HG03196 (cell line): ENCODE measurements at regions not wholly inside any gene's neighbourhood (a gene's known extent, or its start where the extent isn't known, plus 50 kb on each side); places are given as distances from the start of the nearest gene placed in this dataset.
"Not testable (repeated sequence)": the region's sequence is repeated elsewhere in the genome, so short reads cannot be mapped to it uniquely, and the experiment has no call there.

Experiments used
- ATAC-seq: cut with Tn5 transposase; IDR thresholded peaks from one replicate; pipeline ENCODE4 v1.9.1; 2021; ENCODE audit not compliant: unreplicated experiment

DNA sequence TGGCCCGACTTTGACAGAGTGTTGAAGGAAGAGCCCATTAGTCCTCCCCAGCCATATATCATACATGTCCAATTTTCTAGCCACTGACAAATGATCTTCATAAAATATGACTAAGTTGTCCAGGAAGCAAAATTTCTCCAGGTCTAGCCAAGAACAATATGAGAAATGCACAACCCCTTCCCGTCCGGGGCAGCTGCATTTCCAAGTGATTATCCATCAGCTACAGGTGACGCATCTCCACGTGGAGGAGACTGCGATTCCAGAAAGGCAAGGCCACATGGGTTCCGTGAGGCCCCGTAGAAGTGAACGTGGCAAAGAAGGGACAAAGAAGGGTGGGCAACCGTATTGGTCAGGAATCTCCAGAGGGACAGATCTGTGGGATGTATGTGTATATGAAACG lies 118.6 kb downstream of the ATP6V0E2 start:
- ATAC-seq = not testable (repeated sequence)

DNA sequence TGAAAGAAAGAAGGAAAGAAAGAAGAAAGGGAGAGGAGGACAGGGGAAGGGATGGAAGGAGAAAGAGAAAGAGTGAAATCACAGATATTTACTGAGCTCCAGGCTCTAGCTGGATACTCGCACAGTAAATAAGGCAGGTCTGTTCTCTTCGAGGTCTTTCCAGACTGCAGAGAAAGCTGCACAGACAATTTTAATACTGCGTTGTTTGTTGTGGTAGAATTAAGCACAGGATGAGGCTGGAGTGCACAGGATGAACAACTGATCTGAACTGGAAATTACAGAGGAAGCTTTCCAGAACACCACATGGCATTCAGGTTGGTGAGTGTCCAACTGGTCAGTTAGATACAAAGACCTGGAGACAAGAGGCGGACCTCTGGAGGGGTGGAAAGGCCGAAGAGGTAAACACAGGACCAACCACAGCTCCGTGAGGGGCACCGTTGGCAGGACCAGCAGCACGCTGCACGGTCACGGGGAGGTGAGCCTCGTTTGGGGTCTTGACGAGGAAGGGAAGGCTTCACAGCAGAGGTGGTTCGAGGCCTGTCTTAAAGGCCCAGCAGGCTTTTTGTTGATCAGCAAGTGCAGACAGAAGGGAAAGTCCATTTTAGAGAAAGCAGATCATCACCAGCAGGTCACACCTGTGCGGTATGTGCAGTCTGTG lies 121.7 kb downstream of the ATP6V0E2 start:
- ATAC-seq = not testable (repeated sequence)

- ATAC-seq = not testable (repeated sequence)
These were observed 127.2 kb downstream of the ATP6V0E2 start for GRCh38 chr7:150000780-150001599.

DNA sequence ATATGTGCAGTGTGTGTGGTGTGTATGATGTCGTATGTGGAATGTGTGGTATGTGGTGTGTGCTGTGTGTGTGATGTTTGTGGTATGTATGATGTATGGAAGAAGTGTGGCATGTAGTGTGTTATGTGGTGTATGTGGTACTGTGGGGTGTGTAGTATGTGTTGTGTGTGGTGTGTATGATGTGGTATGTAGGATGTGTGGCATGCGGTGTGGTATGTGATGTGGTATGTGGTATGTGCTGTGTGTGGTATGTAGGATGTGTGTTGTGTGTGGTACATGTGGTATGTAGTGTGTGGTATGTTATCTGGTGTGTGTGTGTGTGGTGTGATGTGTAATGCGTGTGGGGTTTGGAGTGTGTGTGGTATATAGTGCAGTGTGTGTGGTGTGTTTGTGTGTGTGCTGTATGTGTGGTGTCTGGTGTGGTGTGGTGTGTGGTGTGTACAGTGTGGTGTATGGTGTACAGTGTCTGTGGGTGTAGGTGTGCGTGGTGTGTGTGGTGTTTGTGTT lies 129.6 kb downstream of the ATP6V0E2 start:
- ATAC-seq = no peak

GRCh38 chr7:150003973-150004372 lies 130.2 kb downstream of the ATP6V0E2 start:
- ATAC-seq = not testable (repeated sequence)

DNA sequence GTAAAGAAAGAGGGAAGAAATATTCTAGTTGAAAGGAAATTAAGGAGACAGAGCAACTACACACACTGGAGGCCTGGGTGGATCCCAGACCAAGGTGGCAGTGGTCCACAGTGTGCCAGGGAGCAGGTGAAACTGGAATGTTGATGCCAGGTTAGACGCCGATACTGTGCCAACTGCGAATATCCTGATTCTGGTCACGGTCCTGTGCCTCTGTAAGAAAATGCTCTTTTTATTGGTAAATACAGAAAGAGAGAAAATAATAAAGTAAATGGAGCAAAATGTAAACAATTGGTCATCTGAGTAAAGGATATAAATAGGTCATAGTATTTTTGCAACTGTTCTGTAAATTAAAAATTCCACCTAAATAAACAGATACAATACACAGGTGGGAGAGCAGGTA lies 131.1 kb downstream of the ATP6V0E2 start:
- ATAC-seq = not testable (repeated sequence)

DNA sequence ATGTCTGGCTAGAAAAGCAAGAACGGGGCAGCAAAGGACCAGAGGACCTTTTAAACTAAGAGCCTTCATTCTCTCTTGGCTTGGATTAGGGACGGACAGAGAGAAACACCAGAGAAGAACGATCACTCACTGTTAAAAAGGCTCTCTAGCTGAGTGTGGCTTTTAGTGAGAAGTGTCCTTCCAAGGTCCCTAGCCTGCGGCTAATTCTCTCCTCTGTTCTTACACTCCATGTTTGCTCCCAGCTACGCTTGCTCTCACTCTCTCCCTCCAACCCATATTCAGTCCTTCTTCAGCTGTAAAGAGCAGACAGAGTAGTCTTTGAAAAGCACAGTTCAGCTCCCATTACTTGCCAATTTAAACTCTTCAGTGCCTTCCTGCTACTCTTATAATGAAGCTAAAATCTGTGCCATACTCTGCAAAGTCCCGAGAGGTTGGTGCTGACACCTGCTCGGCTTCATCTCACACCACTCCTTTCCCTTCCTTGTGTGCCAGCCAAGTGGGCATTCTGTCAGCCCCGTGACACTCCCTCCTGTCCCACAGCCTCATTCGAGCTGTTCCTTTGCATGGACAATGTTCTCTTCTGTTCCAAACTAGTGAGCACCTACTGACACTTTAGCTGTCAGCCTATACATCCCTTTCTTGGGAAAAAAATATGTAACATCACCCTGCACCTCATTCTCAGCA lies 136.0 kb downstream of the ATP6V0E2 start:
- ATAC-seq = not testable (repeated sequence)

- ATAC-seq = not testable (repeated sequence)
These were observed 143.0 kb downstream of the ATP6V0E2 start for GRCh38 chr7:150016651-150017189.

DNA sequence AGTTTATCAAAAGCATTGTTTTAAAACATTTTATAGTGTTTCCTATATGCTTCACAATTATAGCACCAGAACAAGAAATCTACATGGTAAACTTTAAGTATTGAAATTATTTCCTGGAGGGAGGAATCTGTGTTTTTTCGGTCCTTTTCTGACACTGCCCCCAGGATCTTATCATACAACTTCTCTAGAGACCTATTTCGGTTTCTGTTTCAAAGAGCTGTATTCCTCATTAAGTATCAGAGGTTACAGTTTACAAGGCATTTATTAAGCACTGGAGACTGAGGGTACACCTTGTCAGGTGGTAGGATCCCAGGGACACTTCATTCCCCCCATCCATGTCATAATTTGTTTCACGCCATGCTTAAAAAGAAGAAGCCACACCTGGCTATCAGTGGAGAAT lies 146.4 kb downstream of the ATP6V0E2 start:
- not testable (repeated sequence) for ATAC-seq

DNA sequence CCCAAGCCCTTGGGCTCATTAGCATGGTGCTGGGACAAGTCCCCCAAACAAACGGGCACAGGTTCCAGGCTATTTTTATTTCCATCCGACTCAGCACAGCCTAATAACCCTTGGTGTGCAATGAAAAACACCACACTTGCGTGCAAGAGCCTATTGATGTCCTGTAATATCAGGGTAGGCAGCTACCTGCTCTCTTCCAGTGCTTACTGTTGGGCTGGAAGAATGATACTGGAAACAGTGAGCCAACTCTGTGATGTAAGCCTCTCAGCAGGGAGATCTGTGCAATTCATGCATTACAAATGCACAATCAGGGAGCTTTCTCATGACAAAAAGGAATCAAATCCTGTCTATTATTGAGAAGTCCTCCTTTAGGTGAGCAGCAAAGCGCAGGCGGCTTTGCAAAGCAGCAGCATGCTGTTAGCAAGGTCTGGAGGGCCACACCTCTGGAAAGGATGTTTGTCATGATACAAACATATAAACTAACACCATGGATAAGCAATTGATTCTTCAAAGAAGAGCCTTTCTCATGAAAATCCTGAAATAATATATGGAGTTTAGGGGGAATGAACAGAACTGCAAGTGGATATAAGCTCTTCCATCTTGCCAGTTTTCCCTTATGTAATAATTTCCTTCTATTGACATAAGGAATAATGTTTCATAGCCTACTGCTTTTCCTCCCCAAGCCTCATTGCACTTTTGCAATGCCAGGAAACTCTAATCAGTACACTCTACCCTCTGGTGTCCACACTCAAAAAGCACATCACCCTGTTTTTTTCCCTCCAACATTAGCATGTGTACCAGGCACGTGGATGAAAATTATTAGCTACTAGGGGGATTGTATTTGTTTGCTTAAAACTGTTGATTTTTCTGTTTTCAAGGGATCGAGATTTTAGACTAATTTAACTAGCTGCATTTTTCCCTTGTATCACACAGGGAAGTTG lies 151.1 kb downstream of the ATP6V0E2 start:
- not testable (repeated sequence) for ATAC-seq

GRCh38 chr7:150025802-150026201 lies 152.0 kb downstream of the ATP6V0E2 start:
- ATAC-seq = not testable (repeated sequence)

DNA sequence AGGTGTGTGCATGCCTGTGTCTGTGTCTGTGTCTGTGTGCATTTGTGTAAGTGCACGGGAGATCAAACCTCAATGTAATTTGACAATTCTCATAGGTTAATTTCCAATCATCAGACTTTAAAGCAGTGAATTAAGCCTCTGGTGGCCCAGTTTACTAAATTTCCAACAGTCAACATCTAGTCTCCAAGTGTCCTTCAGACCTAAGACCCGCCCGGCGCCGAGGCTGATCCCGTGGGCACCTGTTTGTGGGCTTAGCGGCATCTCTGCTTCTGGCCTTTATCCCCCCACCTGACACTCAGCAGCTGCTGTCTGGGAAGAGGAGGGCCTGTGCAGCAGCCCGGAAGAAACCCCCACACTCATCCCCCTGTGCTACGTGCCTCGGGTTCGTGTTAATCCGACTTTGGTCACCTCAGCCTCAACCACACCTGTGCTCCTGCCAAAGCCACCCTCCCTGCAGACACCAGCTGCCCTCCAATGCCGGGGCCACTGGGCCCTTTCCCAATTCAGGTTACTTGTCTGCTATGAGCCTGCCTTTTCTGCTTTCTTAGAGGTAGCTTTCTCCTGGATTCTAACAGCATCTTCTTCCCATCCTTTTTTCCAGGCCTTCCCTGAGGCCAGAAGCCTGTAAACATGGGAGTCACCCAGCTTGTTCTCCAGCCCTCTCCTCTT lies 154.7 kb downstream of the ATP6V0E2 start:
- not testable (repeated sequence) for ATAC-seq

GRCh38 chr7:150029013-150029389 lies 155.2 kb downstream of the ATP6V0E2 start:
- not testable (repeated sequence) for ATAC-seq

GRCh38 chr7:150031733-150032132 lies 158.0 kb downstream of the ATP6V0E2 start:
- ATAC-seq = not testable (repeated sequence)

GRCh38 chr7:150033711-150034110 lies 159.9 kb downstream of the ATP6V0E2 start:
- ATAC-seq = not testable (repeated sequence)

DNA sequence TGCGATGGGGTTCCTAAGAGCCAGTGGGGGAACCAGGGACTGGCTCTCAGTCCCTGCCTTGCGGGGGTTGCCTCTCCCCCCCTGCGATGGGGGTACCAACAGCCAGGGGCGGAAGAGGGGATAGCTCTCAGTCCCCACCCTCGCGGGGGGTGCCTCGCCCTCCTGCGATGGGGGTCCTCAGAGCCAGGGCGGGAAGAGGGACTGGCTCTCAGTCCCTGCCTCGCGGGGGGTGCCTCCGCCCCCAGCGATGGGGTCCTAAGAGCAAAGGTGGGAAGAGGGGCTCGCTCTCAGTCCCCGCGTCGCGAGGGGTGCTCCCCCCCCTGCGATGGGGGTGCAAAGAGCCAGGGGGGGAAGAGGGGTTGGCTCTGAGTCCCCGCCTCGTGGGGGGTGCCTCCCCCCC lies 162.0 kb downstream of the ATP6V0E2 start:
- ATAC-seq = not testable (repeated sequence)

DNA sequence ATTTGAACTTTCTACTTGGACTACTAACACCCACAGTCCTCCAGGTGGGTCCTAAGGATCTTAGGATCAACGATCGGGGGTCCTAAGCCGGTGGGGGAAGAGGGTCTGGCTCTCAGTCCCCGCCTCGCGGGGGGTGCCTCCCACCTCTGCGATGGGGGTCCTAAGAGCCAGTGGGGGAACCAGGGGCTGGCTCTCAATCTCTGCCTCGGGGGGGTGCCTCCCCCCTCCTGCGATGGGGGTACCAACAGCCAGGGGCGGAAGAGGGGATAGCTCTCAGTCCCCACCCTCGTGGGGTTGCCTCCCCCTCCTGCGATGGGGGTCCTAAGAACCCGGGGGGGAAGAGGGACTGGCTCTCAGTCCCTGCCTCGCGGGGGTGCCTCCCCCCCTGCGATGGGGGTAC lies 165.3 kb downstream of the ATP6V0E2 start:
- not testable (repeated sequence) for ATAC-seq

GRCh38 chr7:150042281-150042680 lies 168.5 kb downstream of the ATP6V0E2 start:
- ATAC-seq = not testable (repeated sequence)

- not testable (repeated sequence) for ATAC-seq
These were observed 171.0 kb downstream of the ATP6V0E2 start for GRCh38 chr7:150044771-150045170.
